G401 (cell line): ENCODE measurements at regions not wholly inside any gene's neighbourhood (a gene's known extent, or its start where the extent isn't known, plus 50 kb on each side); places are given as distances from the start of the nearest gene placed in this dataset.

Experiments
- DNase-seq: peaks from one replicate; pipeline ENCODE4 v3.0.0-alpha.2; 2015; ENCODE audit warnings: low spot score
- in situ Hi-C: cut with HindIII; loops from 2 replicates; pipeline ENCODE4 v1.10.0; 2016; ENCODE audit warnings: low sequenced_read_pairs, mixed read lengths

DNA sequence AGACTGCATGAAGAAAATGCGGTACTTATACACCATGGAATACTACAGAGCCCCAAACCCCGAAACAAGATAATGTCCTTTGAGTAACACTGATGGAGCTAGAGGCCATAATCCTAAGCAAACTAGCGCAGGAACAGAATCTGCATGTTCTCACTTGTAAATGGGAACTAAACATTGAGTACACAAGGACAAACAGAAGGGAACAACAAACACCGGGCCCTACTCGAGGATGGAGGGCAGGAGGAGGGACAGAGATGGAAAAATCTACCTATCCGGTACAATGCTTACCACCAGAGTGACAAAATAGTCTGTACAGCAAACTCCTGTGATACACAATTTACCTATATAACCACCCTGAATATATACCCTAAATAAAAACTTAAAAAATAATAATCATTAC lies 507.9 kb downstream of the IPMK start:
- in situ Hi-C loops, result no loop called here

DNA sequence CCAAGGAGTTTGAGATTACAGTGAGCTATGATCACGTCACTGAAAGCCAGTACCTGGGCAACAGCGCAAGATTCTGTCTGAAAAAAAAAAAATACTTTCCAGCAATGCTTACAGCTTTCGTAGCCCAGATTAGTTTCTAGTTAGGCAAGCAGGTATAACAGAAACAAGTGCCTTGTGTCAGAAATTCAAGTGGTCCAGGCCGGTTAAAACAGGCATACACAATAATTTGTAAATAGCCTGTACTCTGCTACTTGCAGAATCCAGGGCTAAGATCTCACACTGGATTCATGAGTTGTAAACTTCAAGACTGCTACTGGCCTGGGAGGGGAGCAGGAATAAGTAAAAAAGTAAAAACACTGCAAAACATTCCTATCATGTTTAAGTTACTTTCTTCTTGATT lies 512.9 kb downstream of the IPMK start:
- in situ Hi-C loops, result no loop called here
- no peak for DNase-seq

More for the DNA sequence above, 507.9 kb downstream of the IPMK start:
- DNase-seq, result no peak

DNA sequence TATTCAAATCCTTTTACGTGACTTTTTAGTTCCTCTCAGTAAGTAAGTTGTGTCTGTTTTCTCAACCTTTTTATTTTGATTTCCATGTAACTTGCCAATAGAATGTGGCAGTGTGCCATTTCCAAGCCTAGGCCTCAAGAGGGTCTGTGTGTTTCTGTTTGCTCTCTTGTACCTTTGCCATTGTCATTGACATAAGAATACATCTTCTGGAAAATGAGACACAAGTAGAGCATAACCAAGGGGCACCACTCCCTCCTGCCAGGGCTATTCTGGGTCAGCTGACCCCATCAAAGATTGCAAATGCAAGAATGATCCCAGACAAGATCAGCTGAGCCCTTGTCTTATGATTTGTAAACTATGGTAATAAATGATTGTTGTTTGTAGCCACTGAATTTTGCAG lies 524.0 kb downstream of the IPMK start:
- in situ Hi-C loops, result no loop called here
- DNase-seq, result no peak

DNA sequence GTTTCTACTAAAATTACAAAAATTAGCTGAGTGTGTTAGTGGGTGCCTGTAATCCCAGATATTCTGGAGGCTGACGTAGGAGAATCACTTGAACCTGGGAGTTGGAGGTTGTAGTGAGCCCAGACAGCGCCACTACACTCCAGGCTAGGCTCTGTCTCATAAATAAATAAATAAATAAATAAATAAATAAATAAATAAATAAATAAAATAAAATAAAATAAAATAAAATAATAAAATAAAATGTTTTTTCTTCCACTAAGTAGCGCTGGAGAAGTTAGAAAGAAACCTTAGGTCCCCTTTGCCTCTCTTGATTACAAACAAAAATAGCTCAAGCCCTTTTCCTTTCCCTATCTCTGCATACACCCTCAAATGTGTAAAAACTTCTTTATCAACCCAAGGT lies 525.9 kb downstream of the IPMK start:
- no peak for DNase-seq
- in situ Hi-C loops, result no loop called here

DNA sequence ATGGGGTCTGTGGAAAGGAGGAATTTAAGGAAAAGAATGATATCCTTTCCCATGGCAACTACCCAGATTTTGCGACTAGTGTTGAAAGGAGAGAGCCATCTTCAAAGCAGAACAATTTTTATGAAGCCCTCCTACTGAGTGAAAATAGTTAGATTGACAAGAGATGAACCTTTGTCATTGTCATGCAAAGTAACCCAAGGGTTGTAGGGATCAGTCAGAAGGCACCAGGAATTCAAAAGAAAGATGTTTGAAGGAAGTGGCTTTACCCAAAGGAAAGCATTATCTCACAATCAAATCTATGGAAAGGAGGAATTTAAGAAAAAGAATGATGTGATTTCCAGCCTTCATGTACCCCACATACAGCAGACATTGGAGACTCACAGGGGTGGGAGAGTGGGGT lies 544.4 kb downstream of the IPMK start:
- in situ Hi-C loops, result no loop called here
- no peak for DNase-seq

DNA sequence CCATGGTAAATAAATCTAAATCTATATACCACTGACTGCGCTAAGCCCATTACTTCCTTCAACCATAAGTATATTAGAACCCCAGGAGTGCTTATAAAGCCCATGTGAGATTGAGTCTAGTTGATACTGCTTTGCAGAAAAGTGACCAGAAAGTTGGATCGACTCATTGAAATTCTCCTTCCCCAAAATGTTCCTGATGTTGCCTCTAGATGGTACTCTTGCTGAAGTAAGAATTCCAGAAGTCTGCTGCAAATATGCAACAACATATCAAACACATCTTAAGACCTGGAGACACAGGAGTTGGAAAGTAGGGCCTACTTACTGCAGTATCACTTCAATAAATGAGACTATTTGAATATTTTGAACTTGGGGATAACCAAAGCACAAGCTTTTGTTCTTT lies 550.8 kb downstream of the IPMK start:
- in situ Hi-C loops, result no loop called here

DNA sequence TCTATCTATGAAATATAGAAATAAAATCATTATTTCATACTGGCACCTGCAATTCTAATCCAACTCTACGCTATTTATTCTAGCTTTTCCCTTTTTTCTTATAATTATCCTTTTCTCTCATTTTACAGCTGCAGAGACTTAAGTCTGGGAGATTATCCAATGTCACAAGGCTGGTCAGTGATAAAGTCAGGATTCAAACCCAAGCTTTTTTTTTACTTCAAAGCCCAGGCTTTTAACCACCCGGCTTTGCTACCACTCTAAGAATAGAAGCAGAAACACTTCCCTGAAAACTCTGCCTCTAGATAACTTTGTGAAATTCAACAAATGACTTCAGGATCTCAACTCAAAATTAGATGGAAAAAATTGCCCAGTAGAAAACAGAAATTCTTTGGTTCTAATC lies 552.5 kb downstream of the IPMK start:
- no peak for DNase-seq
- in situ Hi-C loops, result no loop called here

More for the DNA sequence above, 550.8 kb downstream of the IPMK start:
- DNase-seq, result no peak

DNA sequence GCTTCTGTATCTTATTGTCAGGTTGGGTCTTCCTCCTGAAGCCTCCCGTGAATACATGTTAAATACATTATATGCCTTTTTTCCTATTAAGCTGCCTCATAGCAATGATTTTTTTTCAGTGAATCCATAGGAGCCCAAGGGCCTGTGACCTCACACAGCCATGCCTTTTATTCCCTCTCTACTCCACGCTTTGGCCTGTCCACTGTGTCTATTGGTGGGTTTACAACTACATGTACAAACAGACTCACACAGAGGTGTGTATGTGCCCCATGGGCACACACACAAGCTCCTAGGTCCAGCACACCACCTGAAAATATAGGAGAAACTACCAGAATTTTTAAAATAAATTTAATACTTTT lies 560.4 kb downstream of the IPMK start:
- DNase-seq, result no peak
- in situ Hi-C loops, result no loop called here

DNA sequence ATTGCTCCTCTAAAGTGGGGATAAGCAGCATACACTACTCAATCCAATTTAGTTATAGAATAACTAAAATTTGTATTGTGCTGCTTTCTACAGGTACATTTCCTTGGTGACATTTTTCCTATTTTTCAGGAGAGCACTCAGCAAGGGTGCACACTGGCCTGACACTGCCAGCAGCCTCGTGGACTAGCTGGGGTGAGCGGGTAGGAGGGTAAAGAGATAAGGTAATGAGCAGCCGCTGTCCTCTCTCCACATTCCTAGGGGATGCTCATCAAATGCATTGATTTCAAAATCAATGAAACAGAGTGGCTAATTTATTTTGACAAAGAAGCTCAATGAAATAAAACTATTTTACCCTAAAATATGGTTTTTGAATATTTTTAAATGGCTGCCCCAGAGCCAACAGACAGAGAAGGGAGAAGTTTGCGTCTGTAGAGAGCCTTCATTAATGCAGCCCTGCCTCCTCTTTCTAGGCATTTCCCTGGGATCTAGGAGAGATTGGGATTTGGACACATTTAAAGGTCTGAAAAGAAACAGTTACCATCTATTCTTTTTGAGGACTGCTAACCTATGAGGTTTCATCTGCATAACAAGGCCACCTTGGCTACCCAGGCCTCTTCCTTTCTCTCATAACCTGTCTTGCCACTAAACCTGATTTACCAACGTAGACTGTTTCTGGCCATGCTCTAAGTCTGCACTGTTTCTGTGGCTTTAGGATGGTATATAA lies 561.0 kb downstream of the IPMK start:
- in situ Hi-C loops, result no loop called here
- DNase-seq, result no peak

DNA sequence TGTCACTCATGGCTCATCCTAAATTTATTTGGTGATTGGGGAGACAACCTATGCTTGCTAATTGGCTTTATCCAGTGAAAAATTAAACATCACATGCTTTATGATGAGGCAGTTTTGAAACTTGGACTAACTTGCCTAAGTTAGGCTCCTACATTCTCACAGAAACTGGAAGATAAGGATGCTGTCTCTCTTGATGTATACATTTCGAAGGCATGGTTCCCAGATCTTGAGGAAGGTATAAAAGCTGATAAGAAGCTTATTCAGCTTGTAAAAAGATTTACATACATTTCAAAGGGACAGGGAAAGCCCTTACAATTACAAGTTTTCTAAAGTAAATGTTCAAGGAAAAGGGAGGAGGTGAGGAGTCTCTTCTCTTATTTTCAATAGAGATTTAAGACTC lies 561.7 kb downstream of the IPMK start:
- DNase-seq, result no peak
- in situ Hi-C loops, result no loop called here

DNA sequence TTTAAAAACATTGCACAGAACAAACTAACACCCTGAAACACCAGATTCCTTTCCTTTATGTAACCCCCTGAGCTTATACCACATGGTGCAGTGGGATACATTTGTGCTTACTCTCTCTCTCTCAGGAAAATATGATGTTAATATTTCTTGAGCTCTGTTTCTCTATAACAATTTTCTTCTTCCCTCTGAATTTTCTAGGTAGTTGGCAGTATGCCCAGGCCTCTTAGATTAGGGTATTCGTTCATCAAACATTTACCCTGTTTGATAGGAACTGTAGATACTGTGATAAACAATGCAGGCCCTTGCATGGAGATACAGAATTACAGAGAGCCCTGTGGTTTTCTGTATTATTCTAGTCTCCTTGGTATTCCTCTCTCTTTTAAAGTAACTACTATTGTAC lies 567.8 kb downstream of the IPMK start:
- DNase-seq, result no peak
- in situ Hi-C loops, result no loop called here

DNA sequence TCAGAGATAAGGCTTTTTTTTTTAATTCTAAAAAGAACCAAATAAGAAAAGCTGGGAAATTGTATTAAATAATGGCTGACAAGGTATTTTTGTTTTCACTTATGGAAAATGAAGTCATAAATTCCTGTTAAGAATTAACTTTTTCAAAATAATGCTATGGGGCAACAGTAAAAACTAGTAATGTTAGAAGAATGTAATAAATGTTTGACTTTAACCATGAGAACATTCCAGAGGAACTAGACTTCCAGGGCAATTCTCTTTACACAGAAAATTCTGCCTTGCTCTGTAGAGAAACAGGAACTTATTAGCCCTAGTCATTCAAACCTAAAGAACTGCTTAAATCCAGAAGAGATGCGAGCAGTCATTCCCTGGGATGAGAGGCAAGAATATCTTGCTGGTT lies 571.1 kb downstream of the IPMK start:
- no peak for DNase-seq
- in situ Hi-C loops, result no loop called here

DNA sequence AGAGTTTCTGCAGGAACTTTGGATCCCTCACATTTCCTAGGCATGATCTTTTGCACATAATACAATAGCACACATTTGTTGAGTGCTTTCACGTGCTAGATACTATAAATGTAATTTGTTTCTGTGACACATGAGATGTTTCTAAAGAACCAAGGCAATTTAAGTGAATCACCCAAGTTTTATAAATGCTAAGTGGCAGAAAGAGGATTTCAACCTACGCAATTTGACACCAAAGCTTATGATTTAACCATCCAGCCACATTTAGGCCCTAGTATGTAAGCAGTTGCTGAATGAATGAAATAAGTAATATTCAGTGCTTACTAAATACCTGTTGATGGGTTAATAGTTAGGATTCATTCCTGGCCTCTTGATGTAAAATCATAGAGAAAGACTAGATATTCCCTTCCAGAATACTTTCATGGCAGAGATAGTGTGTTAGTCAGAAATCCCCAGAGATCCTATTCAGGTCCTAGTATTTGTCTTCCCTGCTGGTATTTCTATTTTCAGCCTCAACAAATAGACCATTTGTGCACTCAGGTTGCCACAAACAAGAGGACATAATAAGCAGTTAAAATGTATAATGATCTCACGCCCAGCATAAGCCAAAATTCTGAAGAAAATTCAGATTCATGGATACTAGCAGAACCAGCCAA lies 572.6 kb downstream of the IPMK start:
- in situ Hi-C loops, result no loop called here
- DNase-seq, result no peak

DNA sequence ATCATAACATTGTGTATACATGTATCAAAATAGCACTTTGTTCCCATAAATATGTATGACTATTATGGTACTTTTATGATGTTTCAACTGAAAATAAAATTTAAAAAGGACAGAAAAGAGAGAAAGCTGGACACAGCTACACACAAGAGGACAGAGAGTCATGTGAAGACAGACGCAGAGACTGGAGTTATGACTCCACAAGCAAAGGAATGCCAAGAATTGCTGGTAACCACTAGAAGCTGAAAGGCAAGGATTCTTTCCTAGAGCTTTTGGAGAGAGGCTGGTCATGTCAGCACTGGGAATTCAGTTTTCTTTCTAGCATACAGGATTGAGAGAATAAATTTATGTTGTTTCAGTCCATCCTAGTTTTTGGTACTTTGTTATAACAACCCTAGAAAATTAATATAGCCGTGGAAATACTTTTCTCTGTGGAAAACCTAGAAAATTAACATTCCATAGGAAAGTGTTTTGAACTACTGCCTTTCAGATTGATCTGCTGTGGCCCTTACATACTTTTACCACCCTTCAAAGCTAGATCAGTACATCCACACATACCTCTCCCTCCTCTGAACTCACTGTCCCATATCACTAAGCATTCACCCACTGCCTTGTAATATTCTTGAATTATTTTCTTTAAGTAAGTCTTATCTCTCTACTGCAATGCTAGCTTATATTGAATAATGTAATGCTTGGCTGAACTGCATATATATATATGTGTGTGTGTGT lies 575.3 kb downstream of the IPMK start:
- in situ Hi-C loops, result no loop called here
- no peak for DNase-seq

DNA sequence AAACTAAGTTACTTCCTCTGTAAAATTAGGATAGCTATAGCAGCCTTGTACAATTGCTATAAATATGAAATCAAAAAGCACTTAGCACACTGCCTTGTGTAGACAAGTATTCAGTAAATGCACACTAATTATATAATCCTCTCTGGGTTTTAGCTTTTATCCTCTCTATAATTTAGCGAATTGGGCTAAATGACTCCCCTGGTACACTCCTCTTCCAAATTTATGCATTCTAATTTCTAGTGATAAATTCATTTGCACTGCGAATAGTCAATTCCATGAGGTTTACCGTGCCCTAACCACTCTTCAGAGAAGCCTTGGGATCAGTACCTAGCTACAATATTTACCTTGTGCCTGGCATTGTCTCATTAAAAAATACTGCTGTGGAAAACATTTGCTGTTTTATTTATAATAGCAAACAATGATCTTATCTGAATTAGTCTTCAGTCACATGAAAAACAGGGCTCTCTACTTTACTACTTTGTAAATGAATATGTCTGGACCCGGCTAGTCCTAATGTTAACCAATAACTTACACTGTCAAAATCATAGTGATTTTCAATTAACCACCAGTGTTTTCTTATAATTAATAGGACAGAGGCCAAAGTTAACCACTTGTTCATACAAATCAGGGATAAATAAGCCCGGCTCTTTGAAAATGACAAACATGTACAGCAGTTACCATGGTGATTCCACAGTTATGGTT lies 577.9 kb downstream of the IPMK start:
- in situ Hi-C loops, result no loop called here
- DNase-seq, result no peak

DNA sequence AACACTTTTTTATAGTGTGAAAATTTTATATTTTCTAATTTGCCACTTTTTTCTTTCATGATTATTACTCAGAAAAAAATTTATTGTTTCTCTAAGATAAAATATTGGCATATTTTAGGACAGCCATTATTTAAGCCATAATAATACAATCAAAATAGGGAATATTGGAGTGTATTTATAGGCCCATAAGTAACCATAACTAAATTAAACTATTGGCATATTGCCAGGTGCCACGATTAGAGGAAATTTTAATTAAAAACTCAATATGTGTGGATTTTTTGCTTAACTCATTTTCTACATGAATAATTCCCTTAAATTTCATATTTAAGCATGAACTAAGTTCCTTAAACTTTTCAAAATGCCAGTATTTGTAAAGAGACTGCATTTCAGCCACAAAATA lies 587.8 kb downstream of the IPMK start:
- no peak for DNase-seq
- in situ Hi-C loops, result no loop called here

DNA sequence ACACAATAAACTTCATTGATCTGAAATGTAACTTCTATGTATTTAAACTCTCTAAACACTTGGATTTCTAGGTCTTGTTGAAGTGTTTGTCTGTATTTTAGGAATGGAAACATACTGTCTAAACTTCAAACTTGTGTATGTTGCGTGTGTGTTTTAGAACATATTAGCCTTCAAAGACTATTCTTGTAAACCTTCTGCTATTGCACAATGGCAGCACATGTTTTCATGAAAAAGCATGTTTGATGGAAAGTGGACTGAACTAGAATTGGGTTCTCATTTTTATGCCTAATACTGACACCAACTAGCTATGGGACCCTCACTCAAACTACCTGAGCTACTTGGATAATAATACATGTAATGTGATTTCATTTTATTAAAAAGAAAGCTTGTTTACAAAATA lies 592.6 kb downstream of the IPMK start:
- in situ Hi-C loops, result no loop called here
- no peak for DNase-seq

DNA sequence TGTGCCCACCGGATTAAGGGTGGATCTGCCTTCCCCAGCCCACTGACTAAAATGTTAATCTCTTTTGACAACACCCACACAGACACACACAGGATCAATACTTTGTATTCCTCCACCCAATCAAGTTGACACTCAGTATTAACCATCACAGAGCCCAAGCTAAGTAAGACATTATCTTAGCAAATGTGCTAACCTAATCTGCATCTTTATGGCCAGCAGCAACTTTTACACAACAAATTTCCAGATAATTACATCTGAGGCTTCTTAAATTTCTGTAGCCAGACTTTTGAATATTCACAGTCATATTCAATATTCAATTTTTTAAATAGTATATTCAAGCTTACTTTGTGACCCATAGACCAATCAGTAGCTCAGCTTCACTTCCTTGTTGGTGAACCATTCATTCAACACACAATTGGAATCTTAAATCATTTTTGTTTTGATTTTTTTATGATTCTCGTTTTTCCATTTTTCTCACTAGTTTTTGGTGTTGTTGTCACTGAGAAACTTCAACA lies 594.2 kb downstream of the IPMK start:
- in situ Hi-C loops, result no loop called here

DNA sequence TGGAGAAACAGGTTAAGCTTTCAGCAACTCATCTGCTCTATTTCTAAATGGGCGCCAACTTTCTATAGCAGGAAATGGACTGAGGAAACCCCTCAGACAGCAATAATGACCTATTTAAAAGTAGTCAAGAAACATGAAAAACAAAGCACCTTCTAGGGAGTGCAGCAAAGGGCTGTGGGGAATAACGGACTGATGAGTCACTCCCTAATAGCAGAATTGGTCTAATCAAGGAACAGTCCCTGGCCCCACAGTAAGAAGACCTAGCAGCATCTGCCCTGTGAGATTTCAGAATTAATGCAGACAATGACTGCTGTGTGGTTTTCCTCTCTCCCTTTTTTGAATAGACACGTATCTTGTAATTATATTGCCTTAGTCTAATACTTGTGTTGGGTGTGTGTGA lies 602.9 kb downstream of the IPMK start:
- no peak for DNase-seq
- in situ Hi-C loops, result no loop called here

More for the DNA sequence above, 594.2 kb downstream of the IPMK start:
- DNase-seq, result no peak

DNA sequence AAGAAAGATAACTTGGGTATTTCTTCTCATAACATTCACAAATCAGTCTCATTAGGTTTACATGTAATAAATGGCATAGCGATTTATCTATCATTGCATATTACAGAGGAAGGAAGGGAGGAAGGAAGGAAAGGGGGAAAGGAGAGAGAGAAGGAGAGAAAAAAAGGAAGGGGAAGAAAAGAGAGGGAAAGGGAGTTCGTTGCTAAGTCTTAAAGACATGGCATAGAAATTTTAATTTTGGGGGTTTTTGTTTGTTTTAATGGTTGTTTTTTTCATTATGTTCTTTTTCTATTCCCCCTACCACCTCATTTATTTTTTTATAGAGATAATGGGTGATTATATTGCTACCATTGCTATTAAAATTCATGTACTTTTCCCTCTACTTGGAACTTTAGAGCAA lies 604.3 kb downstream of the IPMK start:
- in situ Hi-C loops, result no loop called here
- no peak for DNase-seq
